ENCODE measurements at regions not wholly inside any gene's neighbourhood (a gene's known extent, or its start where the extent isn't known, plus 50 kb on each side); places are given as distances from the start of the nearest gene placed in this dataset.

DNA sequence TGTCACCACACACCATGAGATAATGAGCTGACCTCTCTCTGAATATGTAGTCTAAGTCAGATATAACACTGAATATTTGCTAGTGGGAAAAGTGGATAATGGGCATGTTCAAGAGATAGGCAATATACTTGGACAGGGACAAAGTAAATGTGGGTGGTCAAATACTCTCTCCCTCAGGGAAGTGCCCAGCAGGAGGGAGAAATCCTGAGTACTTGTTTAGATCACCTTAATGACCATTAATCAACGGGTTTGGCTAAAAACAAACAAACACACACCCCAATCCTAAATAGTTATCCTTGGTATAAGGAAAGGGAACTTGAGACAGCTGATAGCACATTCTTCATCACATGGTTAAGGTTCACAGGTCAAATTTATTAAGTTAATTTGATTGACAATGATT lies 933.5 kb downstream of the C4orf33 start:
- TF ChIP-seq, protein P1, sequence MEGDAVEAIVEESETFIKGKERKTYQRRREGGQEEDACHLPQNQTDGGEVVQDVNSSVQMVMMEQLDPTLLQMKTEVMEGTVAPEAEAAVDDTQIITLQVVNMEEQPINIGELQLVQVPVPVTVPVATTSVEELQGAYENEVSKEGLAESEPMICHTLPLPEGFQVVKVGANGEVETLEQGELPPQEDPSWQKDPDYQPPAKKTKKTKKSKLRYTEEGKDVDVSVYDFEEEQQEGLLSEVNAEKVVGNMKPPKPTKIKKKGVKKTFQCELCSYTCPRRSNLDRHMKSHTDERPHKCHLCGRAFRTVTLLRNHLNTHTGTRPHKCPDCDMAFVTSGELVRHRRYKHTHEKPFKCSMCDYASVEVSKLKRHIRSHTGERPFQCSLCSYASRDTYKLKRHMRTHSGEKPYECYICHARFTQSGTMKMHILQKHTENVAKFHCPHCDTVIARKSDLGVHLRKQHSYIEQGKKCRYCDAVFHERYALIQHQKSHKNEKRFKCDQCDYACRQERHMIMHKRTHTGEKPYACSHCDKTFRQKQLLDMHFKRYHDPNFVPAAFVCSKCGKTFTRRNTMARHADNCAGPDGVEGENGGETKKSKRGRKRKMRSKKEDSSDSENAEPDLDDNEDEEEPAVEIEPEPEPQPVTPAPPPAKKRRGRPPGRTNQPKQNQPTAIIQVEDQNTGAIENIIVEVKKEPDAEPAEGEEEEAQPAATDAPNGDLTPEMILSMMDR (optimal IDR thresholded peaks at IDR 0.05 in 1 of 3, IDR thresholded peaks at IDR 0.05 in 1 of 3, conservative IDR thresholded peaks at IDR 0.05 in 1 of 3; ENCODE audit: extremely low read depth in 1 of 3, insufficient read depth in 2 of 3, low read length in 3 of 3): no peak
- no peak for TF ChIP-seq EZH2 (IDR thresholded peaks at IDR 0.05; ENCODE audit: low read length)
